Pancreas (tissue), 10 donors: ENCODE measurements at regions not wholly inside any gene's neighbourhood (a gene's known extent, or its start where the extent isn't known, plus 50 kb on each side); places are given as distances from the start of the nearest gene placed in this dataset.

ENCODE experiments used
- ATAC-seq, 4 donors: fragments of 200-7000 bp; cut with Tn5 transposase; one replicate each; pipeline versions ENCODE4 v1.8.0 to v1.9.1; 2020; ENCODE audit warnings: mild to moderate bottlenecking in 4 of 4, moderate library complexity in 4 of 4
- DNase-seq, 6 donors: peaks; one replicate each; pipeline ENCODE4 v3.0.0-alpha.2; 2020
- FAIRE-seq: peaks from 2 replicates; lab custom pipeline; 2012; peaks lifted over from hg19 to GRCh38; lab: Jason Lieb, UNC
- H3K27ac ChIP-seq, 4 donors: fragments of 200-600 bp; sonication (generic); 1 replicate in 3 of 4; 2 replicates in 1 of 4; pipeline versions ENCODE4 v1.5.0 to v1.8.0; 2020
- H3K27me3 ChIP-seq, 4 donors: fragments of 200-600 bp; one replicate each; pipeline ENCODE4 v1.8.0; 2021
- H3K36me3 ChIP-seq, 3 donors: fragments of 200-600 bp; sonication (generic) in 1 of 3; one replicate each; pipeline versions ENCODE4 v1.5.0 to v1.8.0; 2020 to 2021
- H3K4me1 ChIP-seq, 3 donors: fragments of 200-600 bp; one replicate each; pipeline ENCODE4 v1.8.0; 2021
- H3K4me3 ChIP-seq, 4 donors: fragments of 200-600 bp; sonication (generic) in 2 of 4; one replicate each; pipeline versions ENCODE4 v1.5.0 to v1.8.0; 2020 to 2021
- H3K9me3 ChIP-seq, 4 donors: fragments of 200-600 bp; one replicate each; pipeline ENCODE4 v1.8.0; 2021
- WGBS, 2 donors: extraction: QIAGEN DNeasy Blood & Tissue Kit; methylation state at CpG; one replicate each; pipeline ENCODE4 v1.1.7; 2013; 5-methylcytosine and 5-hydroxymethylcytosine counted together
- intact Hi-C, 3 donors: fragments of 100-400 bp; cut with DNase I; formaldehyde crosslinking; loops; one replicate each; pipeline versions ENCODE4 v1.11.1 to v1.14.2; 2022
- TF ChIP-seq, protein P1 (sequence below), 4 donors: fragments of 200-600 bp; sonication (generic) in 3 of 4; IDR thresholded peaks; one replicate each; pipeline versions ENCODE4 v1.5.0 to v1.8.0; 2021; ENCODE audit warnings: antibody characterized with exemption in 4 of 4
- donor health status: healthy with polysubstance abuse.
- donor health status: DM: no; HTN: no; CAD: no; lungs with moderate emphysema.
- donor health status: DM: no; HTN: no; CAD: no.
- donor health status: control.
- donor health status: control.
- donor health status: Bipolar disorder and iron deficiency.
- donor health status: DM: yes; HTN: yes; CAD: no.
- donor health status: DM: no; HTN: no; CAD: no.
- donor health status: DM: no; HTN: no; CAD: no.
- donor health status: DM: yes; HTN: yes; CAD: no.

DNA sequence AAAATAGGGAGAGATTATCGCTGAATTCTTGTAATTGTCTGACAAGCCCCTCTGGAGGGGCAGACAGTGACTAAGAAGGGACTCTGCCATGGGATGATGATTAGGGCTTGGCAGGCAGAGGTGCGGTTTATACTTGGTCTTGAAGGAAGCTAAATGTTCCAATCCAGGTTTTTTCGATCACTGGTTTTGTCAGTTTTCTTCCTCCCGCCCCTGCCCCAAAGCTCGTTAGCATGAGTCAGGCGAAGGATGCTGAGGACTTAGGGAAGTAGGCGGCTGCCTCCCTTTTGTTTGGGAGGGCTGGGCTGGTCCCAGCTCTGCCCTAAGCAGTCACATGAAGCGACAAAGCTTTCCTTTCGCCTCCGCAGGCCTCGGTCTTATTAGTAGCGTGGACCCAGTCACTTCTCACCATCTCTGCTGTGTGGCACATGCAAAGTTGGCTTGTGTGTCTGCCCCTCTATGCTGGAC is 314.2 kb downstream of the CDC5L start:
- H3K9me3 ChIP-seq, result no peaks in the 10 kb centered on the region
- FAIRE-seq, result no peak
- TF ChIP-seq, protein P1, sequence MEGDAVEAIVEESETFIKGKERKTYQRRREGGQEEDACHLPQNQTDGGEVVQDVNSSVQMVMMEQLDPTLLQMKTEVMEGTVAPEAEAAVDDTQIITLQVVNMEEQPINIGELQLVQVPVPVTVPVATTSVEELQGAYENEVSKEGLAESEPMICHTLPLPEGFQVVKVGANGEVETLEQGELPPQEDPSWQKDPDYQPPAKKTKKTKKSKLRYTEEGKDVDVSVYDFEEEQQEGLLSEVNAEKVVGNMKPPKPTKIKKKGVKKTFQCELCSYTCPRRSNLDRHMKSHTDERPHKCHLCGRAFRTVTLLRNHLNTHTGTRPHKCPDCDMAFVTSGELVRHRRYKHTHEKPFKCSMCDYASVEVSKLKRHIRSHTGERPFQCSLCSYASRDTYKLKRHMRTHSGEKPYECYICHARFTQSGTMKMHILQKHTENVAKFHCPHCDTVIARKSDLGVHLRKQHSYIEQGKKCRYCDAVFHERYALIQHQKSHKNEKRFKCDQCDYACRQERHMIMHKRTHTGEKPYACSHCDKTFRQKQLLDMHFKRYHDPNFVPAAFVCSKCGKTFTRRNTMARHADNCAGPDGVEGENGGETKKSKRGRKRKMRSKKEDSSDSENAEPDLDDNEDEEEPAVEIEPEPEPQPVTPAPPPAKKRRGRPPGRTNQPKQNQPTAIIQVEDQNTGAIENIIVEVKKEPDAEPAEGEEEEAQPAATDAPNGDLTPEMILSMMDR (IDR thresholded peaks at IDR 0.05), result no peak
- no peak overlapping the region for H3K27ac ChIP-seq
- no peaks in the 10 kb centered on the region for H3K4me1 ChIP-seq
- H3K4me3 ChIP-seq, result no peak overlapping the region
- ATAC-seq, result peak in 1 of 4 donors; percentile 34
- WGBS, 2 donors, result 83 to 84% methylated on average over 12 of the region's 12 CpGs
- H3K36me3 ChIP-seq, result no peaks in the 10 kb centered on the region
- DNase-seq, result no peak
- no peaks in the 10 kb centered on the region for H3K27me3 ChIP-seq
- intact Hi-C loops, result no loop called here

DNA sequence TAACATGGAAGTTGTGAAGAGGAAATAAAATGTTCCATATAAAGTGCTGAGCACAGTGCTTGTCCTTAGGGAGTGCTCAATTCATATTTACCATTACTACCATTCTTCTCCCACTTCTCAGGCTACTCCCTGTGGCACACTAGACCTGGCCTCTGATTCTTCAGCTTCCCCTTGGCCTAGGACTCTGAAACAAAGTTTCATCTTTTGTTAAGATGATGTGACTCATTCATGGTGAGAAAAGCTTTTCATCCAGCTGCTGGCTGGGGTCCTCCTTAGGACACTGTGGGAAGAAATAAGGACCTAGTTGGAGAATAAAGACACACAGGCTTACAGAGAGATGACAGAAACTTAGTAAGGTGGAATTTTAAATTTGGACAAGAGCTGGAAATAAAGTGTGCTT is 314.8 kb downstream of the CDC5L start:
- intact Hi-C loops, result no loop called here
- TF ChIP-seq, protein P1 (IDR thresholded peaks at IDR 0.05), result no peak
- Histone ChIP-seq H3K27me3 (no peaks in the 10 kb centered on the region), H3K4me3 (no peak overlapping the region), H3K27ac (no peak overlapping the region), H3K4me1 (no peaks in the 10 kb centered on the region), H3K9me3 (no peaks in the 10 kb centered on the region), H3K36me3 (no peaks in the 10 kb centered on the region)
- FAIRE-seq (no peak), DNase-seq (no peak), ATAC-seq (no peak)

DNA sequence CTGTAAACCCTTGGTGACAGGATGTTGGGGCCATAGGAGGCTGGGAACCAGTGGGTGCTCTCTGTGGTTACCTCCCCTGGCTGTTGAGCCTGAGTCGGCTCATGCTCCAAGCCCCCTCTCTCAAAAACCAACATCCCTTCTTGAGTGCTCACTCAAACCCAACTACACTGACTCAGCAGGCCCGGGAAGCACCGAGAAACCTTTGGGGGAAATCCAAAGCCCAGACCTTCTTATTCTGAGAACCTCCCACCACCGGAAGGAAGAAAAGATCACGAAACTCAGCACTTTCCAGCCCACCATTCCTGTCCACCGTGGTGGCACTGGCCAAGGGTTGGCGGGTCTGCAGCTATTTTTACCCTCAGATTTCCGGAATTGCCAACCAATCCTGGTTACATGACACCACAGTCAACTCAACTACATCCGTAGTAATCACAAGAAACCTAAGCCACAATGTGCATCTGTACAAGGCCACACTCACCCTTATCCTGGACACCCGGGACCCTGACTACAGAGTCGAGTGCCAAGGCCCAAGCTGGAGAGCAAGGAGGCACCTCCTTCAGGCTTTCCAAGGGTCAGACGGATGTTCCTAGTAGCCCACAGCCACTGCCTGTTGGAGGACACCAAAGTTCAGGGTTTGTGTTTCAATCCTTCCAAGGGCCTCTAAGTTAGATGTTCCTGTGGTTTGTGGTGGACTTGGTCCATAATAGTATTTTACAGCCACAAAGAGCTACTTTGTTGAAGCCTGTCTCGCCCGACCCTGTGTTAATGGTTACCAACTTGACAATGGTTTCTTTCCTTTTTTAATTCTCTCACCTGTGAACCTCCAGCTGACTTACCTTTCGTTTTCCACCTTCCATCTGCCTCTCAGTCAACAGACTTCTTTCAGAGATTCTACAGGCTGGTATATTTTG is 317.0 kb downstream of the CDC5L start:
- no peaks in the 10 kb centered on the region for H3K36me3 ChIP-seq
- intact Hi-C loops, result no loop called here
- ATAC-seq (no peak), DNase-seq (no peak), FAIRE-seq (no peak)
- no peaks in the 10 kb centered on the region for H3K9me3 ChIP-seq
- no peak overlapping the region for H3K4me3 ChIP-seq
- TF ChIP-seq, protein P1 (IDR thresholded peaks at IDR 0.05), result no peak
- H3K27me3 ChIP-seq, result no peaks in the 10 kb centered on the region
- H3K4me1 ChIP-seq, result no peaks in the 10 kb centered on the region
- 77 to 82% methylated on average over 15 of the region's 15 CpGs for WGBS, 2 donors
- H3K27ac ChIP-seq, result no peak overlapping the region

DNA sequence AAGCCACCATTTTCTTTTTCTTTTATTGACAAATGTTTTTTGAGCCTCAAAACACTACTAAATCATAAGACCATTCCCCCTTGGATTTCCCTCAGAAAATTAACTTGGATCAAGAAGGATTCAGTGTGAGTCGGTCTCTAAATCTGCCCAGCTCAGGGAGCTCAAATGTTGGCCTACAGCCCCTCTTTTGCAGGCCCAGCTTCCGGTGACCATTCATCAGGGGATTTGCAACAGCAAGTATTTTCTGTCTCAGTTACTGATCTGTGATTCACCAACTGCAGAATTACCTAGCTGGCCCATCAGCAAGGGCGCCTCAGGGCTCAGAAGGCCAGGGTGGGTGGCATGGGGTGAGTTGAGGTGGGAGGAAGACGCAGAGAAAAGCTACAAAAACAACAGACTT is 318.1 kb downstream of the CDC5L start:
- Histone ChIP-seq H3K4me3 (no peak overlapping the region), H3K9me3 (no peaks in the 10 kb centered on the region), H3K36me3 (no peaks in the 10 kb centered on the region), H3K27me3 (no peaks in the 10 kb centered on the region), H3K4me1 (no peaks in the 10 kb centered on the region), H3K27ac (no peak overlapping the region)
- TF ChIP-seq, protein P1 (IDR thresholded peaks at IDR 0.05), result no peak
- DNase-seq (no peak), FAIRE-seq (no peak), ATAC-seq (no peak)
- 82 to 89% methylated on average over 4 of the region's 4 CpGs for WGBS, 2 donors
- intact Hi-C loops, result no loop called here

DNA sequence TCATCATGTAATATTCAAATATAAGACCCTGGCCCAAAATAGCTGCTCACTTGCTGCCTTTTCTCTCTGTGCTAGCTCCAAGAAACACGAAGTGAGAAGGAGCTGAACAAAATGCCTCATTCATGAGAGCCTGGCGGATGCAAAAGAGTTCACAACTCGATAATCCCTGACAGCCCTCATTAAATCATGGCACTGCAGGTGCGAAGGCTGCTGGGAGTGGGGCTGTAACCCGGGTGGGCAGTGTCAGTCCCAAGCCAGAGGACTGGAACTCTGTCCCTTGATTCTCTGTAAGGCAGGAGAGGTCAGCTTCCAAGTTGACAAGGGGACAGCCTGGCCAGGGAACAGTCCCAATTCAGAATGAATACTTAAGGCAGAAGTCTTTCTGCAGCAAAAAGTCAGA is 318.5 kb downstream of the CDC5L start:
- TF ChIP-seq, protein P1 (IDR thresholded peaks at IDR 0.05), result no peak
- Histone ChIP-seq H3K27me3 (no peaks in the 10 kb centered on the region), H3K4me3 (no peak overlapping the region), H3K27ac (no peak overlapping the region), H3K9me3 (no peaks in the 10 kb centered on the region), H3K36me3 (no peaks in the 10 kb centered on the region), H3K4me1 (no peaks in the 10 kb centered on the region)
- no peak for FAIRE-seq
- intact Hi-C loops, result no loop called here
- DNase-seq, result no peak
- 63 to 72% methylated on average over 5 of the region's 5 CpGs for WGBS, 2 donors
- ATAC-seq, result no peak
